SJSA1 (cell line): ENCODE measurements at regions not wholly inside any gene's neighbourhood (a gene's known extent, or its start where the extent isn't known, plus 50 kb on each side); places are given as distances from the start of the nearest gene placed in this dataset.
"Not testable (repeated sequence)": the region's sequence is repeated elsewhere in the genome, so short reads cannot be mapped to it uniquely, and the experiment has no call there.

Experiments
- DNase-seq, 2 experiments: peaks; one replicate each; pipeline ENCODE4 v3.0.0-alpha.2; 2015 to 2020; ENCODE audit warnings: low spot score in 2 of 2, low read depth in 1 of 2
- H3K27ac ChIP-seq: fragments of 250-450 bp; sonication (Bioruptor Pico); 2 replicates; pipeline ENCODE4 v1.5.1; 2020; ENCODE audit warnings: mild to moderate bottlenecking, moderate library complexity
- H3K27me3 ChIP-seq: fragments of 250-450 bp; sonication (Bioruptor Pico); replicated peaks from 2 replicates; pipeline ENCODE4 v1.5.1; 2020; ENCODE audit warnings: mild to moderate bottlenecking, moderate library complexity
- H3K36me3 ChIP-seq: fragments of 250-450 bp; sonication (Bioruptor Pico); 2 replicates; pipeline ENCODE4 v1.5.1; 2020; ENCODE audit warnings: mild to moderate bottlenecking
- H3K4me1 ChIP-seq: fragments of 250-450 bp; sonication (Bioruptor Pico); replicated peaks from 2 replicates; pipeline ENCODE4 v1.6.1; 2021; ENCODE audit warnings: mild to moderate bottlenecking
- H3K4me3 ChIP-seq: fragments of 250-450 bp; sonication (Bioruptor Pico); 2 replicates; pipeline ENCODE4 v1.5.1; 2020; ENCODE audit warnings: mild to moderate bottlenecking
- H3K9me3 ChIP-seq: fragments of 250-450 bp; sonication (Bioruptor Pico); replicated peaks from 2 replicates; pipeline ENCODE4 v1.5.1; 2020; ENCODE audit warnings: mild to moderate bottlenecking

DNA sequence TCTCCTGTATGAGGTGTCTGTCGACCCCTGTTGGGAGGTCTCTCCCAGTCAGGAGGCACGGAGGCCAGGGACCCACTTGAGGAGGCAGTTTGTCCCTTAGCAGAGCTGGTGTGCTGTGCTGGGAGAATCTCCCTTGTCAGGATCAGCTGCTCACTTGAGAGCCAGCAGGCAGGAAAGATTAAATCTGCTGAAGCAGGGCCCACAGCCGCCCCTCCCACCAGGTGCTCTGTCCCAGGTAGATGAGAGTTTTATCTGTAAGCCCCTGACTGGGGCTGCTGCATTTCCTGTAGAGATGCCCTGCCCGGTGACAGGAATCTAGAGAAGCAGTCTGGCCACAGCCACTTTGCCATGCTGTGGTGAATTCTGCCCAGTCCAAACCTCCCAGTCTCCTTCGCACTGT, 64.7 kb upstream of the SLC7A14 start:
- not testable (repeated sequence) for DNase-seq, H3K4me3 ChIP-seq, H3K36me3 ChIP-seq, H3K4me1 ChIP-seq, H3K9me3 ChIP-seq, H3K27me3 ChIP-seq, H3K27ac ChIP-seq

DNA sequence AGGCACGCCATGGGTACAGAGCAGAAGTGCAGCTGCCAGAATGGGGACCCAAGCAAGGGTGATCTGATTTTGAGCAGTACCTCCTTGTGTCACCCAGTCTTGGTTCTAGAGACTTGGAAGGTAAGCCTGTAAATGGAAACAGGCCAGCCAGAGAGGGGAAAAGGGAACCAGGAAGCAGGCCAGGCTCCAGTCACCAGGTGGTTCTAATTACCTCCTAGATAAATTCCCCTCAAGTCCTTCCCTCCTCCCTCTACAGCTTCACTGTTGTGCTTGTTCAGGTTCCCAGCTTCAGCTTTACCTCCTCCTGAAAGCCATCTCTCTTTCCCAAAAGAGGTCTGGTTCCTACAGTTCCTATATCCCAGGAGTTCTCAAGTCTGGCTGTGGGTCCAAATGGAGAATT, 58.8 kb upstream of the SLC7A14 start:
- Histone ChIP-seq H3K4me1 (peaks cover 13% of the 10 kb centered on the region), H3K27me3 (no peaks in the 10 kb centered on the region), H3K9me3 (no peaks in the 10 kb centered on the region), H3K27ac (no peak overlapping the region), H3K4me3 (no peak overlapping the region), H3K36me3 (no peaks in the 10 kb centered on the region)
- DNase-seq = no peak

DNA sequence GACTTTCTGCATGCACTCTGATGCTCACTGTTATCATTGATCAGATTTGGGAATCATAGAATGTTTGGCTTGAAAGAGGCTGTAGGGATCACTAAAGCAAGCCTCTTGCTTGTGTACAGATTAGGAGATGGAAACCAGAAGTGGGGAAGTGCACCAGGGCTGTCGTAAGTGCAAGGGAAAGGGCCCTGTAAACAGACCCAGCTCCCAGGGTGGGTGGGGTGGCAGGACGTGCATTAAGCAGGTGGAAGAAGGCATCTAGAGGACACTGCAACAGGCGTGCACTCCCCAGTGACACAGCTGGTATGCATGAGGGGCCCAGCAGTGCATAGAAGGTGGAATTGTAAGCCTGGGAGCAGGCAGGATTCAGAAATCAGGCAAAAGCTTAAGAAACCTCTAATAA, 58.0 kb upstream of the SLC7A14 start:
- Histone ChIP-seq H3K4me1 (peaks cover 13% of the 10 kb centered on the region), H3K27ac (no peak overlapping the region), H3K36me3 (no peaks in the 10 kb centered on the region), H3K4me3 (no peak overlapping the region), H3K27me3 (no peaks in the 10 kb centered on the region), H3K9me3 (no peaks in the 10 kb centered on the region)
- no peak for DNase-seq

DNA sequence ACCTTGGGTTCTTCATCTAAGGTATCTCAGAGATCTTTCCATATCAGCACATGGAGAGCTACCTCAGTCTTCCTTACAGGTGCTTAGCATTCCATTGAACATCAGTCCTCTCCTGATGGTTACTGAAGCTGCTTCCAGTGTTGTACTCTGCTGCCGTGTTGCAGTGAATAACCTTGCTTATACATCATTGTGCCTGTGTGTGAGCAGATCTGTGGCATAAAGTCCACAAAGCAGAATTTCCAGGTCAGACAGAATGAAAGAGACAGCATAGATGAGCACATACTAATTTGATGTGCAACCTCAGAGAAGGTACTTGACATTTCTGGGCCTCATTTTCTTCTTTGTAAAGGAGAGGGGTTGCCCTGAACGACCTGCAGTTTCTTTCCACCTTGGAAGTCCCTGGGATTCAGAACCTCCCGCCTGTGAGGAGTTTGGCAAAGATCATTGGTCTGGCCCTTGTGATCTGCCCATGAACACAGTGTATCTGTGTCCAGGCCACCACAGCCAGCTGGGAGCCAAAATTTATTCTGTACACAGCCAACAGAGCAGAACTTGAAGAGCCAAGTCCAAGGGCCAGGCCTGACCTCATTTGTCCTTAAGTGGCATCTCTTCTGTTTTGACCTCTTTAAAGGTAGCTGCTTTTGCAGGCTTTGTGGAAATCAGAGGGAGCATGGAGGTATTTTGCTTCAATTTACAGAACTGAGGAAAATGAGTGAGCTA, 57.2 kb upstream of the SLC7A14 start:
- H3K36me3 ChIP-seq = no peaks in the 10 kb centered on the region
- no peaks in the 10 kb centered on the region for H3K27me3 ChIP-seq
- DNase-seq = no peak
- no peaks in the 10 kb centered on the region for H3K9me3 ChIP-seq
- peaks cover 13% of the 10 kb centered on the region for H3K4me1 ChIP-seq
- no peak overlapping the region for H3K4me3 ChIP-seq
- no peak overlapping the region for H3K27ac ChIP-seq

DNA sequence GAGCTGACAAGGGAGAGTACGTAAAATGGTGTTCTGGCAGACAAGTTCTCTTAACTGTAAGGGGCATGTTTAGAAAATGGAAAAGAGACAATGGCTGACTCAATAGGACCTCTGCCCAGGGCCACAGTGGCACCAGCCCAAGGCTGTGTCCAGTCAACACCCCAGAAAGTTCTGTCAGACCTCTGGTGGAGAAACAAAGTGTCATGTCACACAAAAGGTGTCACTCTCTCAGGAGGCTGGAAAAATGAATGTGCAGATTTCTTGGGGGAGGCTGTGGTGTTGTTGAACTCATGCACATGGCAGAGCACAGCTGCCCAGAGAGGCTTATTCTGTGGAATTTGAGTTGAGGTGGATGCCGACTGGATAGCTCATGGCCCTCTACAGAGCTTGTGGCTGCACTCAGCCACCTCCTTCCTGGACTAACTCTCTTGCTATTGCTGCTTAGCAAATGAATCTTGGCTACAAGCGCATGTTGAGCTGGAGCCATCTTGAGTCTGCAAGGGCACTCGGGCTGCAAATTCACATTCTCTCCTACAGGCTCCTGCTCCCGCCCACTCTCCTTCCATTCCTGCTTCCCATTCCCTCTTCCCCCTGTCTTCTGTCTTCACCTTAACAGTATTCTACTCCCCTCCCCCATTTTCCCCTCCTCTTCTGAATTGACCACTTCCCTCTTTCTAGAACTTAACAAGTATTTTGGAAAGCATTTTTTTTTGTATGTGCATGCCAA, 55.8 kb upstream of the SLC7A14 start:
- no peaks in the 10 kb centered on the region for H3K27me3 ChIP-seq
- H3K4me1 ChIP-seq = peaks cover 13% of the 10 kb centered on the region
- no peak overlapping the region for H3K27ac ChIP-seq
- H3K36me3 ChIP-seq = no peaks in the 10 kb centered on the region
- DNase-seq = no peak
- no peaks in the 10 kb centered on the region for H3K9me3 ChIP-seq
- no peak overlapping the region for H3K4me3 ChIP-seq

DNA sequence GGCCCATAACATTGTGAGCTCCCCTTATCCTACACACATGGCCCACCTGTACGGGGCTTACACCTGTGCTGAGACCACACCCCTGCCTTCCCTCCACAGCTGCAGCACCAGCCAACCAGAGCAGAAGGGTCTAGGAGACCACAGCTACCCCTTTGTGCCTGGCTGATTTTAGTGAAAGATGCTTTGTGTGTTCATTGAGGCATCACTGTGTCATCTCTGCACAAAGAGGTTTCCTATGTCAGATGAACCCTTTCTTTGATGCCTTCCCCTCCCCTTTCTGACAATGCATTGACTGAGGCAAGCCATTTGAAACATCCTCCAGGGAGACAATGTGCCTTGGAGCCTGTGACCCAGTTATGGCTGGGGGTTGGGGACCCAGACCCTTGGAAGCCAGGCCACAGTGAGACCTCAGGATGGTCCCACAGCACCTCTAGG, 54.9 kb upstream of the SLC7A14 start:
- Histone ChIP-seq H3K4me1 (peaks cover 13% of the 10 kb centered on the region), H3K4me3 (no peak overlapping the region), H3K27me3 (no peaks in the 10 kb centered on the region), H3K27ac (no peak overlapping the region), H3K36me3 (no peaks in the 10 kb centered on the region), H3K9me3 (no peaks in the 10 kb centered on the region)
- no peak for DNase-seq

DNA sequence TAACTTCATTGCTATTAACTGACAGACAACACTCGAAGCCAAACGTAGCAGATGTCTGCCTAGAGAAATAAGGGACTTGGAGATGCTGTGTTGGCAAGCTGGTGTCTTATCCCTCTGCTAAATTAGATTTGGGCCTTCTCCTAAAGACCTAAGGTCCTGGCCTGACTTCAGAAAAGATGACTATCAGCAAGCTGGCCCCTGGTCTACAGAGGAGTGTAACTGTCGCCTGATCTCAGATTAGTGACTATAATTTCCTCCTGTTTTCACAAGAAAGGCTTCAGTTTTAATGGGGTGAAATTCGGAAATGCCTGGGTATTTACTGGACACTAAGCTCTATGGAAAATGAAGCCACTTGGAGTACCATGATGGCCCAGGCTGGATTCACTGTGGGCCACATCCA, 53.1 kb upstream of the SLC7A14 start:
- Histone ChIP-seq H3K27ac (no peak overlapping the region), H3K9me3 (no peaks in the 10 kb centered on the region)
- DNase-seq = no peak

DNA sequence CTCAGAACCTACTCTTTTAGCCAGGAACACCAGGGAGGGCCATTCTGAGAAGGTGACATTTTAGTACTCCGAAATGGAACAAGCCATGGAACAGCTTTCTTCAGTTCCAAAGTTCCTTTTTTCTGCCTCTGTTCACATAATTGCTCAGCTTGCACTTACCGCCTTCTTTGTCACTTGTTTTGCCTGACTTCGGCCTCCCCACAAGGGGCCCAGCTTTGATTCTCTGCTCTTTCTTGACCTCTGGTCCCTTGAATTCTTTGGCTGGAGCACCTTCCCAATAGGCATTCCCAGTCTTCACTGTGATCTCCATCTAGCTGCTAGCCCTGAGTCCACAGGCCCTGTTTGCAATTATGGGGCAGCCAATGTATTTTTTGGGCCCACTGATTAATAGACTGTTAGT, 51.4 kb upstream of the SLC7A14 start:
- DNase-seq = no peak
- H3K27ac ChIP-seq = no peak overlapping the region
- H3K36me3 ChIP-seq = no peaks in the 10 kb centered on the region
- no peak overlapping the region for H3K4me3 ChIP-seq
- H3K9me3 ChIP-seq = no peaks in the 10 kb centered on the region
- H3K4me1 ChIP-seq = peaks cover 19% of the 10 kb centered on the region
- H3K27me3 ChIP-seq = no peaks in the 10 kb centered on the region

More for the DNA sequence above, 53.1 kb upstream of the SLC7A14 start:
- Histone ChIP-seq H3K4me1 (peaks cover 13% of the 10 kb centered on the region), H3K36me3 (no peaks in the 10 kb centered on the region), H3K27me3 (no peaks in the 10 kb centered on the region), H3K4me3 (no peak overlapping the region)

DNA sequence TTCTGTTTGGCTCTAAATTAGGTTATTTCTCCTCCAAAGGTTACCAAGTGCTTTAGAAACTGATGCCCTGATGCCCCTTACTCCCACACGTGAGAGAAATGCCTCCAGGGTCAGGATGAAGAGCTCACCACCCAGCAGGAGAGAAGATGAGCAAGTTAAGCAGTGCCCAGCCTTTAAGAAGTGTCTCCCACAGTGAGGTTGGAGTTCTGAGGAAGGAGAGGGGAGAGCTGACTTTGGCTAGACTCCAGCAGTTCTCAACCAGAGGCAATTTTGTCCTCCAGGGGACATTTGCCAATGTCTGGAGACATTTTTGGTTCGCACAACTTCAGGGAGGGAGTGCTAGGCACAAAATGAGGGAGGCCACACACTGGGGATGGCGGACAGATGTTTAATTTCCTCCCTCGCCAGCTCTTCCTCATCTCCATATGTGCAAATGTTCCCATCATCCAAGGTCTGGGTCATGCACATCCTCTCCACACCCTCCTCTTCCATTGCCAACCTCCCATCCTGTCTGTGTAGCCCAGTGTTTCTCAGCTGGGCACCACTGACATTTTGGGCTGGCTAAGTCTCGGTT, 50.6 kb upstream of the SLC7A14 start:
- H3K36me3 ChIP-seq = no peaks in the 10 kb centered on the region
- H3K27ac ChIP-seq = no peak overlapping the region
- H3K9me3 ChIP-seq = no peaks in the 10 kb centered on the region
- H3K27me3 ChIP-seq = no peaks in the 10 kb centered on the region
- no peak for DNase-seq
- no peak overlapping the region for H3K4me3 ChIP-seq
- H3K4me1 ChIP-seq = peaks cover 14% of the 10 kb centered on the region
